ENCODE measurements at regions not wholly inside any gene's neighbourhood (a gene's known extent, or its start where the extent isn't known, plus 50 kb on each side); places are given as distances from the start of the nearest gene placed in this dataset.

DNA sequence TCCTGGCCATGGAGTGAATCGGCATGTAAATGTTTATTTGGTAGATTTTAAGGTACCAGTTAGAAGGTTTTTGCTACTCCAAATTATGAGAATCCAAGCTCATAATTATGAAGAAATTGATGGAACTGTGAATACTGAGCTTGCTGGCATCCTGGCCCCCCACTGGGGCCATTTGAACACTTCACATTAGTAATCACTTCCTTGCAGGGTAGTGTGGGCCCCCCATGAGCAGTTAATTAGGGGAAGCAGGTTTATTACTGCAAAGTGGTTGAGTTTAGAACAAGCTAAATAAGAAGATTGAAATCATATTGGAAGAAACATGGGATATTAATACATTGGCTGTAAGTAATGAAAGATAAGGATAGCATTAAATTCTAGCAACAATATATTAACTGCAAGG lies 86.7 kb downstream of the S1PR1 start:
- TF ChIP-seq EP300 (IDR thresholded peaks at IDR 0.05) = no peak
- TF ChIP-seq, protein P1, sequence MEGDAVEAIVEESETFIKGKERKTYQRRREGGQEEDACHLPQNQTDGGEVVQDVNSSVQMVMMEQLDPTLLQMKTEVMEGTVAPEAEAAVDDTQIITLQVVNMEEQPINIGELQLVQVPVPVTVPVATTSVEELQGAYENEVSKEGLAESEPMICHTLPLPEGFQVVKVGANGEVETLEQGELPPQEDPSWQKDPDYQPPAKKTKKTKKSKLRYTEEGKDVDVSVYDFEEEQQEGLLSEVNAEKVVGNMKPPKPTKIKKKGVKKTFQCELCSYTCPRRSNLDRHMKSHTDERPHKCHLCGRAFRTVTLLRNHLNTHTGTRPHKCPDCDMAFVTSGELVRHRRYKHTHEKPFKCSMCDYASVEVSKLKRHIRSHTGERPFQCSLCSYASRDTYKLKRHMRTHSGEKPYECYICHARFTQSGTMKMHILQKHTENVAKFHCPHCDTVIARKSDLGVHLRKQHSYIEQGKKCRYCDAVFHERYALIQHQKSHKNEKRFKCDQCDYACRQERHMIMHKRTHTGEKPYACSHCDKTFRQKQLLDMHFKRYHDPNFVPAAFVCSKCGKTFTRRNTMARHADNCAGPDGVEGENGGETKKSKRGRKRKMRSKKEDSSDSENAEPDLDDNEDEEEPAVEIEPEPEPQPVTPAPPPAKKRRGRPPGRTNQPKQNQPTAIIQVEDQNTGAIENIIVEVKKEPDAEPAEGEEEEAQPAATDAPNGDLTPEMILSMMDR (IDR thresholded peaks at IDR 0.05) = no peak
- TF ChIP-seq POLR2AphosphoS5 (IDR thresholded peaks at IDR 0.05) = no peak

Measured in suprapubic skin (tissue), 4 donors.